ENCODE measurements at regions not wholly inside any gene's neighbourhood (a gene's known extent, or its start where the extent isn't known, plus 50 kb on each side); places are given as distances from the start of the nearest gene placed in this dataset.
"Not testable (repeated sequence)": the region's sequence is repeated elsewhere in the genome, so short reads cannot be mapped to it uniquely, and the experiment has no call there.

DNA sequence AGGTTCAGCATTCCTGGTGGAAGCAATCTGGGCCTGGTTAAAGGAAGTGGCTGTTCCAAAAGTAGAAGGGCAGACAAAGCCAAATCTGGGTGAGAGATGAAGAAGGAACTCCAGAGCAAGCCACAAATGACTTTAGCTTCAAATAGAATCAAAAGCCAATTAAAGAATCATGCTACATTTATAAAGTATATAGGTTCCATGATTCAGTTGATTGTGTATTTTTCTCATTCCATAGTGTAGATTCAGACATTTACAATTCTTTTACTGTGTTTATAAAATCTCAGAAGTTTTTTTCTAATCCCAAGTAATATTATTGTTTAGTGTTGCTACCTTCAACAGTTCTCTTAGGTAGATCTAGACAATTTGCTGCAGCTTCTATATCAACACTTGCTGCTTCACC, 262.0 kb downstream of the PLK2 start:
- no peak for DNase-seq

DNA sequence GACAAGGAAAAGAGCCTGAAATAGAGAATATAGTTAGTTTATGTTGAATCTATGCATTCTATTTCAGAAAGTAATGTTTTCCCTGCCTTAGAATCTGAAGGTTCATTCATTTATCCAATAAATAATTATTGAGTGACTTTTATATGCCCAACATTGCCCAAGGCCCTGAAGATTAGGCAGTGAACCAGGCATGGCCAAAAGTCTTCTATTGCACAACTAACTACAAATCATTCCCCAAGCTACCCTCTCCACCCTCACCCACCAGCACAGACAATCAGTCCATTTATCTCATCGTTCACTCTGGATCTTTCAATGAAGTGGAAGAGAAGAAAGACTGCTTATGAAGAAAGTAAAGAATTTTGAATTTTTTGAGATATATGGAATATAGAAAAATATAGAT, 268.4 kb downstream of the PLK2 start:
- DNase-seq, result no peak

DNA sequence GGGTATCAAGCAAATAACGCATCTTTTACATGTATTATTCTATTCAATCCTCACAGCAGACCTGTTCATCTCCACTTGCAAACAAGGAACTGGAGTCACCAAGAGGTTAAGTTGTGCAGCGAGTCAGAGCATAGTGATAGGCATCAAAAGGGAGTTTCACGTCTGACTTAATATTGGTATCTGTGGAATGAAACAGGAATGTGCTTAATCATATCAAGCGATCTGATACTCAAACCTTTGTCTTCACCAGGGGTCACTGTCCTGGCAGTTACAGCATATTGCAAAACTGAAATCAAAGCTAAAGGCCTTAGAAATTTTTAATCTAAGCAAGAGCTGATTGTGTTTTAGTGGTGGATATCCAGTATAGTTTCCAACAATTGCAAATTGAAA, 271.6 kb downstream of the PLK2 start:
- no peak for DNase-seq

DNA sequence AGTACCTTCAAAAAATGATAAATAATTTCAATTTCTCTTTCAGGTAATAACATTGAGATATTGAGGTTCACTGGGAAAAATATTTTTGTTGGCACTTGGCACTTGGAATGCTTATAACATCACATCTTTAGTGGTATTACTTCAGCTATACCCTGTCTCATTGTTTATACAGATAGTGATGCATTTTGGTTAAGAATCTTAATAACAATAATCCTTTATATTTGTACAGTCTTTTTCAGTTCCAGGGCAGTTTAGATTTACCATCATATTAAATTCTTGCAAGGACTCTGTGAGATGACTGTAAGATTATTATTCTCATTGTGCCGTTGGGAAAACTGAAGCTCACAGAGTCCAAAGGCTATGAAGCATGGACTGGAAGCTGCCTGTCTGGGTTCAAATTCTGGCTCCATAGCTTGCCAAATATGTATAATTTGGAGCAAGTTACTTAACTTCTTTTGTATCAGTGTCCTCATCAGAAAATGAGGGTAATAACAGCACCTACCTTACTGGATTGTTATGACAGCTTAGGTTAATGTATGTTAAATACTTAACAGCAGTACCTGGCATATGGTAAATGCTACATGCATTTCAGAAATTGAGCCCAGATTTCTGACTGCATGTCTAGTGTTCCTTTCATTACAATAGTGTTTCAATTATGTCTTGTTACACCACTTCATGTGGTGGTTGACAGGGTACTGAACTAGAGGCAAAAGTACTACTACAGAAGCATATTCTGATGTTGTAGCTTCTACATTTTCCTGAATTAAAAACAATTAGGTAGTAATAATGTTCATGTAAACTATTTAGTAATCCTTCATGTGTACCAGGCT, 272.2 kb downstream of the PLK2 start:
- DNase-seq, result no peak

- DNase-seq, result no peak
These were observed 274.1 kb downstream of the PLK2 start for GRCh38 chr5:58185801-58186200.

DNA sequence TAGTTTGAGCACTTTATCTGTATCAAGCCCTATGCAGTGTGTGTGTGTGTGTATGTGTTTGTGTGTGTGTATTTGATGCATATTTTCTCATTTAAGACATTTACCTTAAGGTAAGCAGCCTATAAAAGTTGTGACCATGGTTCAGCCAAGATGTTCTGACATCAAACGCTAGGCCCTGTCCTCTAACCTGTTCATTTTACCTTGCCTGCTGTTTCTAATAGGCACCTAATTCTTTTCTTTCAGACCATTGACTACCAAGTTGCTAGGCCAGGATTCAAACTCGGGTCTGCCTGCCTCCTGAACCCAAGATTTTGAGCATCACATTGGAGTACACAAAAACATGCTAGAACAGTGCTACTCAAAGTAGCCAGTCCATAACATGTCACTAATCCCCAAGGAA, 274.5 kb downstream of the PLK2 start:
- DNase-seq, result no peak

GRCh38 chr5:58184910-58185309, 275.0 kb downstream of the PLK2 start:
- no peak for DNase-seq

- DNase-seq, result no peak
These were observed 276.1 kb downstream of the PLK2 start for GRCh38 chr5:58183786-58184085.

DNA sequence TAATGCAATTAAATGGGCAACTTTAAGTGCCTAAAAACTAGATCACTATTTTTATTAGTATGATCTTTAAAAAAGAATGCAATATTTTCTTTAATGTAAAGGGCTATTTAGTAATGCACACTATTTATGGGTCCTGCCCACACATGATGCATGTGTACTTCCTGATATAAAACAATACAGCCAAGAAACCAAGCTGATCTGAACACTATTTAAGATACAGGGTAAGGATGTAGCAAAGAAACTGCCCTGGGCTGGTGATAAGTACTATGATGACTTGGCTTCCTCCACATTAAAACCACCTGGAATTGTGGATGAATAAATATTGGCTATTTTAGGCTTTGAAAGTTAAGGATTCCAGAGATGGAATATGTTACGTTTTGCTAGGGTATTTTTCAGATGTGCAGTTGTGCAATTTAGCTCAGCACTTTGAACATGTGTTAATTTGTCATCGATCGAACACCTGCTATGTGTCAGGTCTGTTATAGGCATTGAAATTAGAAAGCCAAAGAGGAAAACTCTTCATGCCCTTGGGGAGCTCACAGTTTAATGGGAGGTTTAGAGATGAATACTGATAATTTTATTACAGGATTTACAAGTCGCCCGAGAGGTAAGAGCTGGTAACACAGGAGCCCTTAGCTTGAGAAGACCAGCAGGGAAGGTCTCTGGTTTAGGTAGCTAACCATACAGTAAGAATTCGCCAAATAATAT, 276.7 kb downstream of the PLK2 start:
- DNase-seq, result no peak

DNA sequence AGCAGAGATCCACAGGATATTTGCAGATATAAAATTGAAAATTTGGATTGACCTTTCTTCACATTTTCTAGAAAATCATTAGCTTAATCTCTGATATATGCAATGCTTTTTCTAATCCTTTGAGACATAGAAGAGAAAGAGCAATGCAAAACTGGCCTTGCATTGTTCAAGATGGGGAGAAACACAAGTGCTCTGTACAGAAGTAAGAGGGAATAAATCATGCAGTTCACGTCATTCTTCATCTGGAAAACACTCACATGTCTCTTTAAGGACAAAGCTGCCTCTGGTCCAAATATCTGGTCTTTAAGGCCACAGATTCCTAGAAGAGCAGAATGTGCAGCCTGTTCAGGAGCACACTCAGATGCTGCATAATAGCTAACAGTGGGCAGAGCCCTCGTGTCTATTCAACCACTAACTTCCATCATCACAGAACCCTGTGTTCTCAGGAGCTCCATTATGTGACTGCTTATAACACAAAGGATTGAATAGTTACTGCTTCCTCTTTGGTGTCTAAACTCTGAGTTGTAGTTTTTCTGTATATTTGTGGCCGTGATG, 277.5 kb downstream of the PLK2 start:
- no peak for DNase-seq

DNA sequence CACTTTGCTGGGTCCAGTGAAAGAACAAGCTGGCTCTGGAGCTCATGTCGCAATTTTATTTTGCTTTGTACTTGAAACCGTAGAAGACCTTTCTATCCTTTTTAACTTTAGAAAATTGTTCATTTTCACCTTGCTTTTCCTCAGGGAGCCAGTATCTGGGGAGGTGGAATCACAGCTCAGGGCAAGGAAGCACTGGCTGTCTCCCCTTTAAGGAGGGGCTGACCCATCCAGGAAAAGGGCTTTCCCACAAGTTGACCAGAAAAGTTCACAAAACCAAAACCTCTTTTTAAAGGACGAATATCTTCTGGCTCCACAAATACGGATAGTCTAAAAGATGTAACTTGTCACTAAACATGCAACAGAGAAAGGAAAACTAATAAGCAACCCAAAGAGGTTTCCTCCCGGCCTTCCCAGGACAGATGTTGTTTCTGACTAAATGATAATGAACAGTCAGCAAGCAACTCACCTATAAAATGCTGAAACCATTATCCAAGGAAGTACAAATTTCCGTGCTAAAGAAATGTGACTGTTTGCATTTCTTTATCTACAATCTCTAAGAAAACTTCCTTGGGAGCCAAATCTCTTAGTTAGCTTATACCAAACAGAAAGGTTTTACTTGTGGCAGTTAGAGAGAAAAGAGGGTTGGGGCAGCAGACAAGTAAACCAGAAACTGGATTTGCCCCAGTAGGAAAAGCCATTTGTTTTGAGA, 278.2 kb downstream of the PLK2 start:
- DNase-seq, result no peak

- DNase-seq, result no peak
These were observed 286.9 kb downstream of the PLK2 start for GRCh38 chr5:58172946-58173345.

GRCh38 chr5:58165152-58165551, 294.7 kb downstream of the PLK2 start:
- DNase-seq, result no peak

- DNase-seq, result not testable (repeated sequence)
These were observed 298.0 kb downstream of the PLK2 start for GRCh38 chr5:58161889-58162288.

- DNase-seq, result no peak
These were observed 302.7 kb downstream of the PLK2 start for GRCh38 chr5:58156973-58157701.

DNA sequence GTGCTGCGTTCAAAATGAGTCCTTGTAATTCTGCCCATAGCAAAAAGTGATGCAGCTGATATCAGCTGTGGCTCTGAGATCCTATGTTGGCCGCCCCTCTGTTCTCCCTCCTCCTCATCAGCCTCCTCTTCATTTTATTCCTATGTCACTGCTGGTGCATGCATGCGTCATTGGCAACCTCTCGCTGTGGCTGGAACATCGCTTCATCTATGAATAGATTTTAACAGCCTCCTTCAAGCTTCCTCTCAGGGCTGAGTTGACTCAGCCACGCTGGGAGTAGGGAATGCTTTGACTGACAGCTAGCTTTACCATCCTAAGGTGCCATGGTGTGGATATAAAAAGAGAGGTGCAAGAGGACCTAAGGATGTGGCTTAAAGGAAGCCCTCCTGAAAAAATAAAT, 303.5 kb downstream of the PLK2 start:
- no peak for DNase-seq

DNA sequence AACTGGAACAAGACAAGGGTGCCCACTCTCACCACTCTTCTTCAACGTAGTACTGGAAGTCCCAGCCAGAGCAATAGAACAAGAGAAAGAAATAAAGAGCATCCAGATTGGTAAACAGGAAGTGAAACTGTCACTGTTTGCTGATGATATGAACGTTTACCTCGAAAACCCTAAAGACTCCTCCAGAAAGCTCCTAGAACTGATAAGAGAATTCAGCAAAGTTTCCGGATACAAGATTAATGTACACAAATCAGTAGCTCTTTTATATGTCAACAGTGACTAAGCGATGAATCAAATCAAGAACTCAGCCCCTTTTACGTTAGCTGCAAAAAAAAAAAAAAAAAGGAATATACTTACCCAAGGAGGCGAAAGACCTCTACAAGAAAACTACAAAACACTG, 306.6 kb downstream of the PLK2 start:
- DNase-seq, result no peak

- DNase-seq, result no peak
These were observed 308.5 kb downstream of the PLK2 start for GRCh38 chr5:58151414-58151813.

- DNase-seq, result no peak
These were observed 309.0 kb downstream of the PLK2 start for GRCh38 chr5:58150926-58151325.

- no peak for DNase-seq
These were observed 310.1 kb downstream of the PLK2 start for GRCh38 chr5:58149746-58150145.

GRCh38 chr5:58149345-58149744, 310.5 kb downstream of the PLK2 start:
- no peak for DNase-seq

GRCh38 chr5:58148254-58148775, 311.6 kb downstream of the PLK2 start:
- DNase-seq, result no peak

GRCh38 chr5:58145397-58145934, 314.4 kb downstream of the PLK2 start:
- no peak for DNase-seq
